DMS 273 (cell line): ENCODE measurements at regions not wholly inside any gene's neighbourhood (a gene's known extent, or its start where the extent isn't known, plus 50 kb on each side); places are given as distances from the start of the nearest gene placed in this dataset.
A peak's percentile ranks its signal among the peaks of the same experiment; 100 is the strongest.
"Not testable (repeated sequence)": the region's sequence is repeated elsewhere in the genome, so short reads cannot be mapped to it uniquely, and the experiment has no call there.

Experiments
- DNase-seq: peaks from one replicate; lab custom pipeline; 2025; ENCODE audit not compliant: unreplicated experiment; lab: John Stamatoyannopoulos, UW

DNA sequence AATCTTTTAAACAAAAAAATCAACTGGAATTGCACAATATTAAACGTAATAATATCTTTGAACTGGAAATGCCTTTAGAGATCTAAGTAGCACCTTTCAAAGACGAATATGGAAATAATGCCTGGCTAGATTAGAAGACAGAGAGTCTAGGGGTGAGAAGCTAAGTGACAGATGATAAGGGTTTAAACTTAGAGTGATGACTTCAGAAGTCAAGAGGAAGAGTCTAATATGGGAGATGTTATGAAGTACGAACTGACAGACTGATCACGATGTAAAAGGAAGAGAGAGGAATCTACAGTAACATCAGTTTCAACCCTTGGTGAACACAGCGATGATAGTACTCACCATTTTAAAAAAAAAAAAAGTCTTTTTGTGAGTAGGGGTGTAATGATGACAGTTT is 57.9 kb downstream of the HINT1 start:
- no peak for DNase-seq

GRCh38 chr5:131104169-131104808 is 60.8 kb downstream of the HINT1 start:
- no peak for DNase-seq

DNA sequence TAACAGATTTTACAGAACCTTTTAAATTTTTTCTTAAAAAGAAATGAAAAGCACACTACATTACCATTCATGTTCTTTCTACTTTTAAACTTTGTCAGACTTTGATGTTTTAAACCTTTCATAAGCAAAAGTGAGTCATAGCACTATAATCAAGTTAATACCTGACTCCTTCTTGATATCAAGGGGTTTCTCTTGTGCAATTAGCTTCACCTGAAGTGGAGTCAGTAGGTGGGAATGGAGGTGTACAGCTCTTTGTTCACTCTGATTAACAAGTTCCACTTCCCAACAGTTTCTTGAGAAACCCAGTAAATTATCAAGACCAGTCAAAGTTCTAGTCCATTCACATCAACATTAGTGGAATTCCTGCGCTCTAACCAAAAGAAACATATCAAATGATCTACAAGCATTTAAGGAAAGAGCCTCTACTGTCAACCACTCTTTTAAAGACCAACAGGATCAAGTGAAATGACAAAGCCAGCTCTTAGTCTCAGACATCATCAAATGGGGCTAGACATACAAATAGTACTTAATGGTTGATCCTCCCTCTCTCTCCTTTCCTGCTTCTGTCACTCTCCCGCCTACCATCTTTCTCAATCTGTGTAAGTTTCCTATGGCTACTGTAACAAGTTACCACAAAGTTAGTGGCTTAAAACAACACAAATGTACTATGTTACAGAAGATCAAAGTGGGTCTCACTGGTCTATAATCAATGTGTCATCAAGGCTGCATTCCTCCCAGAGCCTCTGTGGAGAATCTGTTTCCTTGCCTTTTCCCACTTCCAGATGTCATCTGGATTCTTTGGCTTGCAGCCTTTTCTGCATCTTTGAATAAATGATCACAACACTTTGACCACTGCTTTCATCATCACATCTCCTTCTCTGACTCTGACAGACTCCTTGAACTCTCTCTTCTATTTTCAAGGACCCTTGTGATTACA is 68.0 kb downstream of the HINT1 start:
- no peak for DNase-seq

GRCh38 chr5:131095561-131095960 is 69.5 kb downstream of the HINT1 start:
- not testable (repeated sequence) for DNase-seq

- no peak for DNase-seq
These were observed 80.6 kb downstream of the HINT1 start for GRCh38 chr5:131084436-131084835.

DNA sequence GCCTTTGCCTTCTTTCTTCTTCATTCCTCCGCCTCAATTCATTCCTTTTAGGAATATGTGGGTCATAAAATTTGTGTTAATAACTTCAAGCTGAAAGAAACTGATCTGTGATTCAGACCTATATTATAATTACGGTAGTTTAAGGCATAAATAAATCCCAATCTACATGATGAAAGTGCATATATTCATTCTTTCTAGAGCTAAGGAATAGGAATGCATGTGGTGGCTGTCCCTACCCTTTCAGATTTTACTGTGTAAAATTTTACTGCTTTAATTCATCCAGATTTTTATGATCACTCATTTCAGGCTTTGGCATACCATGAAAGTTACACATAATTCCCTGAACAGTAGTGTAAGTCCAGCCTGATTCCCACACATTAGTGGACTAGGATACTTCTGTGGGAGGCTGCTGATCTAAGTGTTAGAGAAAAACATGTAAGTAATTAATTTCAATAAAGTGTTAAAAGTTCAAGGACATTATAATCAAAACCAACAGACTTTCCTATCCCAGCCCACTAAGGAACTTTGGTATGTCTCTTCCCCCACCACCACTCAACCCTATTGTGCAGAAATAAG is 83.1 kb downstream of the HINT1 start:
- no peak for DNase-seq

GRCh38 chr5:131081374-131081773 is 83.7 kb downstream of the HINT1 start:
- no peak for DNase-seq

DNA sequence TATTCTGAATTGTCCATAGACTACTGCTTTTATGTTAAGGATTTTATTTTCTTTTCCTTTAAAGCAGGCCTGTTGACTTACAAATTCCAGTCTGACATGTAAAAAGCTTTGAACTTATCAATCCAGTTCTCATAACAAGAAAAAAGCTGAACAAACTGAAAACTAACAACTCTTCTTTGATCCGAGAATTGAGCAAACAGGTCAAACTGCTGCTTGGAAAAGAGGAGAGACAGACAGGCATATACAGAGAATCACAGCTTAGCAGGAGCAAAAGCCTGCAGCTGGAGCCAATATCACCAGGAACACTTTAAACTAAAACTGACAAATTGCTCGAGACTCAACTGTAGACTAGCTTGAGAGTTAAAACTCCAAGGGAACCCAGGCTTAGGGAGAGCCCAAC is 85.8 kb downstream of the HINT1 start:
- no peak for DNase-seq

DNA sequence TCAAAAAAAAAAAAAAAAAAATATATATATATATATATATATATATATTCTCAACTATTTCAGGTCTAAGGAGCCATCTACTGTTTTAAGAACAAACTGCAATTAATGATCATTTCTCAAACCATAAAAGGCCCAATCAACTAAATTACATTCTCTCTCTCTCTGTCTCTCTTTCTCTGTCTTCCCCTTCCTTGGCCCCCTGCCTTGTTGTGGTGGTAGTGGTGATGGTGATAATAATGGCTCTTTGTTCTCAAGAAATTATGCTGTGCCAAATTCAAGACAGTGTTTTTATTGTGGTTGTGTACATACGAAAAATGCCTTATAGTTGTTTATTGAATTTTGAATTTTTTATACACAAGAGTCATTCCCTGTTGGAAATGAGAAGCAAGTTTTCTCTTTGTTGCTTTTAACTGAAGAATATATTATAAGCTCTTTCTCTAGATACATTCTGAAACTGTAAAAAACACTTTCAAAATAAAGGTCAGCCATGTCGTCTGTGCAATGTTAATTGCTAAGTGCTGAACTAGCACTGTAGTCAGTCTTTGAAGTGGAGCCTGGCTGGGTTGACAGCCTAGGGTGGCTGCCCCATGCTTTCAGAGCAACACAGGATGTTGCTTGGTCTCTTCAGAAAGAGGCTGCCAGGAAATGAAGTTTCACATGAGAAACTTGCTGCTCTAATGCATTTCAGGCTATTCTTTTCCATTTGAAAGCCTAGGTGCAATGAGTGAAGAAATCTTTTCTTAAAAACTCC is 96.0 kb downstream of the HINT1 start:
- DNase-seq, result no peak

- DNase-seq, result no peak
These were observed 97.0 kb downstream of the HINT1 start for GRCh38 chr5:131068076-131068475.

DNA sequence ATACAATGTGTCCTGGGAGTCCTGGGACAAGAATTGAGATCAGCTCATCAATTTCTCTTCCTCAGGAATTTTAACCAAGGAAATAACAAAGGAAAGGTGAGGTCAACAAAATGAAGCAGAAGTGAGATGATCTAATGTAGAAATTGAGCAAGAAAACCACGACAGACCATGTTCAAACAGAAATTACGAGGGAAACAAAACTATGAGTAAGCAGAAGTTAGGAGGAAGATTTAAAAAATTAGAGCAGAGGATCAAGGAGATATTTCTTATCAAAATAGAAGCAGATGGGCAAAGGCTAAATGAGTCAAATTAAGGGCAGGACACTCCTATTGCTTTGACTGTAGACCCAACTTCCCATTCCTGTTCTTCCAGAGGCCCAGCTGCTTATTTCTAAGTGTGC is 97.4 kb downstream of the HINT1 start:
- DNase-seq, result no peak

DNA sequence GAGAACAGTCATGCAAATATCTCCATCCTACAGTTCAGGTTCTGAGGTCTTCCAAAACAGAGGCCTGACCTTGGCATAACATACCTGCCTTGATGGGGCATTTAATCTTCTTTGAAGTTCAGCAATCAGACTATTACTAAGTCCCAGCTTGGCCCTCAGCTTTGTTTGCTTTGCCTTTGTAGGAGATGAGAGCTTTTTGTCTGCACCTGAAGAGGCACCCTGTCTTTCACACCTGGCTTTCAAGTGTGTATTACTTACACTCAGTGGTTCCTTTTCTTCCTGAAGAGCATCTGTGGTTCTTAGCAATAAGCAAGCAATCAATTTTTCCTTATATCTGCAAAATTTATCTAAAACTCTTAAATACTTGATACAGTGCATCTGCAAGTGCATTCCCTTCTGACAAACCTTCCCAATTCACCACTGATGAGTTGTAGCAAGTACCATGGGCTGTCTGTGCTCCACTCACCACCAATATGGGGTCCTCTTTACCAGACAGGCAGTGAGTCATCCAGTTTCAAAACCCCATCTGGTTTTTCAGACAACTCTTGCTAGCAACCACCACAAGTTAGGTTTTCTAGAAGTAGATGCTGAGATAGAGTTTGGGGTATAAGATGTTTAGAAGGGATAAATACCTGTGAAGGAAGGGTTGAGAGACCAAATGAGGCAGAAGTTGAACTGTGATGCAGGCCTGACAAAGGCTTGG is 100.2 kb downstream of the HINT1 start:
- DNase-seq, result no peak

DNA sequence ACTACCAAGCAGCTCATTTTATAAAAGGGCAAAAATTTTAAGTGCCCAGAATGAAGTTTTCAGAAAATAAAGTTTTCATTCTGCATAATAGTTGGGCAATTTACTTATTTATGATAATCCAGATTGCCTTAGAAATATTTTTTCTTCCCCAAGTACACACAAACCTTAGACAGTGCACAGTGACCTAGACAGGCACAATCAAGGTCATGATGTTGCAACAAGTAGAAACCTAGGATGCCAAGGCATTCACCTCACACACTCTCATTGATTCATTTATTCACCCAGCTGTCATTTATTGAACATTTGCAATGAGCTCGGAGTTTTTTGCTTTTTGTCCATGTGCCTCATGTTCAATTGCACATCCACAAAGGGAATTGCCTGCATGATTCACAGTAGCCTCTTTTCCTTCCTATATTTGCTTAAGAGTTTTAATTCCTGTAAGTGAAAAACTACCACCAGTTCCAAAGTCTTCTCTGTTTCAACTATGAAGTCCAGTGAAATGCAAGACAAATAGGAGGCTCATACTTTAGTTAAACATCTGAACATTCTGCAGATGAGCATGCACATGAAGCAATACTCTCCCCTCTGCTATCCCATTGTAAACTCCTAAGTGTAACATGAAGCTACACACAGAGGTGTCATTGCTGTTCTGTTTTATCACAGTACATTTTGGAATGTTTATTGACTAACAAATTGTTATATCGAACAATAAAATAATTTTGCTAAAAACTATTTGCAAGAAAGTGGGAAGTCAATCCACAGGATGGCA is 122.9 kb downstream of the HINT1 start:
- no peak for DNase-seq

- no peak for DNase-seq
These were observed 141.6 kb downstream of the HINT1 start for GRCh38 chr5:131023498-131023865.

DNA sequence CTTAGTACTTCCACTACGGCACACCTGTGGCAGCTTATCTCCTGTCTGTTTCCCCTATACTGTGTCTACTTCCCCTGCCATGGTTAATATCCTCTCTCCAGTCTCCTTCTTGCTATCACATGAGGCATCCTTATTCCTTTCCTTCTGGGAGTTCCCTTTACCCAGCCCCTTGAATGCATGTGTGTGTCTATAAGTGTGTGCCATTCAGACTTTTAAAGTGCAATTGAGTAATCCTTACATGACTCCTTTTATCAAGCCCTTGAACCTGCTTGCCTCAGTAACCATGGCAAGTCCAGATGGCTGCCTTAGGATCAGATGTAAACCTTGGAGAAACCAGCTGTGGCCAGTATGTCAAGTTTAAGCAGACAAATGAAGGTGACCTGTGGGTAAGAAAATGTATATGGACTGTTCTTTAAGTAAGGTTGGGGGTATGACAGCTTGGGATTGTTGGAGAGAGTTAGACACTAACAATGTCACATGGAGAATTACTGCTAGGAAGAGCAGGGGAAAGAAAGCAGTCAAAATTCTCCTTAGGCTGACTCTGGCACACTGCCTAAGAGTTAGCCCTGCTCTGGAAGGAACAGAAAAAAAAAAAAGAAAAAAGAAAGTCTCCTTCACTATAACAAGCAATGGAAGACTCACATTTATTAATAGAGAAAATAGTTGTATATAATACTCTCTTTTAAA is 142.1 kb downstream of the HINT1 start:
- peak; percentile 1 for DNase-seq

DNA sequence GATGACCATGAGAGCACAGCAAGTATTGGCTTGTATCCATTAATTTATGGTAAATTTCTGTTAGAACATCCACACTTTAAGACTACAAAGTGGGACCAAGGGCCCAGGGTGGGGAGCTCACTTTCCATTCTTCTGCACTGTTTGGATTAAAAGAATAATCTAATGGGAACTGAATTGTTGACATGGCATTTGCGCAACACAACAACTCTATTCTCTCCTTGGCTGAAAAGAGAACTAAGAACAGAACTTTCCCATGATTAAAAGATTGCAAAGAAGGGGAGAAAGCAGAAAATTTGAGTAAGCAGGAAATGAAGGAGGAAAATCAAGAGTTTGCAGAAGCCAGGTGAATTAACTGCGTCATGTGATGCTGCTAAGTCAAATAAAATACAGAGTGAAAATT is 143.4 kb downstream of the HINT1 start:
- no peak for DNase-seq

DNA sequence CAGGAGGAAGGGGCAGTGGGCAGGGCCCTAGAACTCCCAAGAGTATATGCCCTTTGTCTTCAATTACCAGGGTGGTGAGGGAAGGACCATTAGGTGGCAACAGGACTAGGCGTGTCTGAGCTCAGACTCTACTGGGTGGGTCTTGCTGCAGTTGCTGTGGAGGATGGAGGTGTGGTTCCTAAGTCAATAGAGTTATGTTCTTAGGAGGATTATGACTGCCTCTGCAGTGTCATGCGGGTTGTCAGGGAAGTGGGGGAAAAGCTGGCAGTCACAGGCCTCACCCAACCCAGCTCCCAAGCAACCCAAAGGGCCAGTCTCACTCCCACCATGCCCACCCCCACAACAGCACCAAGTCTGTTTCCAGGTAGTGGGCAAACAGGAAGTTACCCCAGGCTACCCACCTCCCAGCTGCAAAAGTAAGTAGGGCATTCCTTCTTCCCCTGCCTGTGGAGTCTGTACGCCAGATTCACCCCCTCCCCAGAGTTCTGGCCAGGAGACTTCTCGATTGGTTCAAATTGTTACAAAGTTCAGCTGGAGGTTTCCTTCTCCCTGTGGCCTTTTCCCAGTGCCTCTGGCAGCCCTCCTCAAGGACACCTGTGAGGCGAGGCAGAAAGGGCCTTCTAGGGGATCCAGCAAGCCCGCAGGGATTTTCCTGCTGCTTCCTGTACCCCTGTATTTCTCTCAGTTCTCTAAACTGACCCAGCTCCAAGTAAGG is 145.3 kb downstream of the HINT1 start:
- DNase-seq, result no peak

GRCh38 chr5:131019111-131019510 is 145.9 kb downstream of the HINT1 start:
- no peak for DNase-seq

DNA sequence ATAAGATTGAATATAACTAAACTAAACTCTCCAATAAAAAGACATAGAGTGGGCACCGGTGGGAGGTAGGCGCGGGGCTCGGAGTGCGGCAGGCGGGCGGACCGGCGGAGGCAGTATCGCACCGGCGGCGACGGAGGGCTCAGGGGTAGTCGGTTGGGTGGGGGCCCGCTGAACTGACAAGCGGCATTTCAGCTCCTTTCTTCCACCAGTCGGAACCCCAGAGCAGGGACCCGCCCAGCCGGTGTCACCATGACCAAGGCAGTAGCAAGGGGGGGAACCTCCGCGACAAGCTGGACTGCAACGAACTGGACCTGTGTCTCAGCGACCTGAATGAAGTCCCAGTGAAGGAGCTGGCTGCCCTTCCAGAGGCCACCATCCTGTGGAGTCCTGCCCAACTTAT is 156.7 kb downstream of the HINT1 start:
- no peak for DNase-seq
